Activated CD8-positive, alpha-beta T cell treated with anti-CD3 and anti-CD28 coated beads for 36 hours (primary cell): ENCODE measurements at regions not wholly inside any gene's neighbourhood (a gene's known extent, or its start where the extent isn't known, plus 50 kb on each side); places are given as distances from the start of the nearest gene placed in this dataset.

Experiments used
- ATAC-seq: fragments of 200-7000 bp; cut with Tn5 transposase; one replicate; pipeline ENCODE4 v1.10.0; 2021; ENCODE audit warnings: mild to moderate bottlenecking, moderate library complexity
- CTCF ChIA-PET: fragments of 350-600 bp; sonication (Branson Sonifier 250); formaldehyde crosslinking; loops from one replicate; lab custom pipeline; 2021; ENCODE audit warnings: antibody characterized with exemption; lab: Charles Lee
- POLR2A ChIA-PET: fragments of 350-600 bp; sonication (Branson Sonifier 250); formaldehyde crosslinking; loops from one replicate; lab custom pipeline; 2021; ENCODE audit warnings: antibody characterized with exemption; lab: Charles Lee
- DNase-seq: peaks from one replicate; pipeline ENCODE4 v3.0.0-alpha.2; 2020
- H3K27ac Mint-ChIP-seq: one replicate; pipeline ENCODE4 v1.8.0; 2021; ENCODE audit warnings: mild to moderate bottlenecking, mixed read lengths
- H3K27me3 Mint-ChIP-seq: one replicate; pipeline ENCODE4 v1.8.0; 2021; ENCODE audit warnings: mixed read lengths
- H3K36me3 Mint-ChIP-seq: one replicate; pipeline ENCODE4 v1.8.0; 2021; ENCODE audit warnings: low read depth, mixed read lengths
- H3K4me1 Mint-ChIP-seq: one replicate; pipeline ENCODE4 v1.8.0; 2021; ENCODE audit warnings: low read depth, mixed read lengths
- H3K4me3 Mint-ChIP-seq: one replicate; pipeline ENCODE4 v1.8.0; 2021; ENCODE audit warnings: mild to moderate bottlenecking, moderate library complexity, mixed read lengths
- H3K9me3 Mint-ChIP-seq: one replicate; pipeline ENCODE4 v1.8.0; 2021; ENCODE audit warnings: mixed read lengths
- intact Hi-C: fragments of 100-400 bp; cut with micrococcal nuclease; formaldehyde crosslinking; loops from one replicate; pipeline ENCODE4 v1.10.0; 2022
- TF ChIP-seq, protein P1 (sequence below): fragments of 200-600 bp; IDR thresholded peaks from one replicate; pipeline ENCODE4 v1.8.0; 2022; ENCODE audit warnings: antibody characterized with exemption, mild to moderate bottlenecking

DNA sequence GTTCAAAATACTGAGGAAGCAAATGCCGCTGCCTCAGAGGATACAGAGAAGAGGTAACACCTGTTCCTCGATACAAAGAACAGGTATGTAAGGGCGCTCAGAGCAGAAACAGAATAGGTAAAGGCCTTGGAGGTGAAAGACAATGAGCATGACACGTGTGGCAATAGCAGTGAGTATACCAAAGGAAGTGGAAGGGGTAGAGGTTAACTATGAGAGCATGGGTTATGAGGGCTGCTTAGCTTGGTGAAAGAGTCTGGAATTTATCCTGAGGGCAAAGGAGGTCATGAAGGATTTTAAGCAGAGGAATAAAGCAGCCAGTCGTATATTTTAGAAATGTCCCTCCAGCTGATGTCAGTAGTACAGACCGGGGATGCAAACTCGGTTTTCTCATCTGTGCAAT lies 269.8 kb upstream of the ZNF462 start:
- Mint-ChIP-seq H3K27ac (no peak overlapping the region), H3K4me3 (no peak overlapping the region), H3K36me3 (no peaks in the 10 kb centered on the region), H3K27me3 (no peaks in the 10 kb centered on the region), H3K4me1 (no peaks in the 10 kb centered on the region), H3K9me3 (peaks cover 2% of the 10 kb centered on the region)
- TF ChIP-seq, protein P1, sequence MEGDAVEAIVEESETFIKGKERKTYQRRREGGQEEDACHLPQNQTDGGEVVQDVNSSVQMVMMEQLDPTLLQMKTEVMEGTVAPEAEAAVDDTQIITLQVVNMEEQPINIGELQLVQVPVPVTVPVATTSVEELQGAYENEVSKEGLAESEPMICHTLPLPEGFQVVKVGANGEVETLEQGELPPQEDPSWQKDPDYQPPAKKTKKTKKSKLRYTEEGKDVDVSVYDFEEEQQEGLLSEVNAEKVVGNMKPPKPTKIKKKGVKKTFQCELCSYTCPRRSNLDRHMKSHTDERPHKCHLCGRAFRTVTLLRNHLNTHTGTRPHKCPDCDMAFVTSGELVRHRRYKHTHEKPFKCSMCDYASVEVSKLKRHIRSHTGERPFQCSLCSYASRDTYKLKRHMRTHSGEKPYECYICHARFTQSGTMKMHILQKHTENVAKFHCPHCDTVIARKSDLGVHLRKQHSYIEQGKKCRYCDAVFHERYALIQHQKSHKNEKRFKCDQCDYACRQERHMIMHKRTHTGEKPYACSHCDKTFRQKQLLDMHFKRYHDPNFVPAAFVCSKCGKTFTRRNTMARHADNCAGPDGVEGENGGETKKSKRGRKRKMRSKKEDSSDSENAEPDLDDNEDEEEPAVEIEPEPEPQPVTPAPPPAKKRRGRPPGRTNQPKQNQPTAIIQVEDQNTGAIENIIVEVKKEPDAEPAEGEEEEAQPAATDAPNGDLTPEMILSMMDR, result no peak
- DNase-seq, result no peak
- POLR2A ChIA-PET, result no interaction called here
- intact Hi-C loops, result no loop called here
- ATAC-seq, result no peak
- CTCF ChIA-PET, result no interaction called here

DNA sequence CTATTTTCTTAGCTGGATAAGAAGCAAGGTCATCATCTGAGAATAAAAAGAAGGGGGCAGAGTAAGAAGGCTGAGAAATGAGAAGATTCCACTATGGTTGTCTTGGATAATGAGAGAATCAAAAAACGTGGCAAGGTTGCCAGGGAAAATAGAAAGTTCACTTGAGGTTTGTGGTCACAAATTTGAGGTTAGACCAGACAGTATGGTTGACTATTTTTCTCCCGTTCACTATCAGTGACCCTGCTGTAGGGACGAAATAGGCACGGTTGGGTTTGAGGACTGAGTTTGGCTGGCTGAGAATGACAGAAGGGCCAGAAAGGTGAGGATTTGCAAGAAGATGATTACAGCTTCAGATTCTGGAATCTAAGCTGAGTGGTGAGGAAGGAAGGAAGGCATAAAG lies 266.0 kb upstream of the ZNF462 start:
- ChIA-PET CTCF (no interaction called here), POLR2A (interaction anchor here (0.6 kb wide), 1 partner anchor 588 kb away, joined by 3 read pairs; no protein-coding TSS in a partner anchor)
- H3K27me3 Mint-ChIP-seq, result no peaks in the 10 kb centered on the region
- H3K4me3 Mint-ChIP-seq, result no peak overlapping the region
- no peaks in the 10 kb centered on the region for H3K4me1 Mint-ChIP-seq
- intact Hi-C loops, result no loop called here
- DNase-seq, result no peak
- H3K27ac Mint-ChIP-seq, result no peak overlapping the region
- no peak for ATAC-seq
- no peaks in the 10 kb centered on the region for H3K9me3 Mint-ChIP-seq
- no peaks in the 10 kb centered on the region for H3K36me3 Mint-ChIP-seq
- TF ChIP-seq, protein P1, result no peak

DNA sequence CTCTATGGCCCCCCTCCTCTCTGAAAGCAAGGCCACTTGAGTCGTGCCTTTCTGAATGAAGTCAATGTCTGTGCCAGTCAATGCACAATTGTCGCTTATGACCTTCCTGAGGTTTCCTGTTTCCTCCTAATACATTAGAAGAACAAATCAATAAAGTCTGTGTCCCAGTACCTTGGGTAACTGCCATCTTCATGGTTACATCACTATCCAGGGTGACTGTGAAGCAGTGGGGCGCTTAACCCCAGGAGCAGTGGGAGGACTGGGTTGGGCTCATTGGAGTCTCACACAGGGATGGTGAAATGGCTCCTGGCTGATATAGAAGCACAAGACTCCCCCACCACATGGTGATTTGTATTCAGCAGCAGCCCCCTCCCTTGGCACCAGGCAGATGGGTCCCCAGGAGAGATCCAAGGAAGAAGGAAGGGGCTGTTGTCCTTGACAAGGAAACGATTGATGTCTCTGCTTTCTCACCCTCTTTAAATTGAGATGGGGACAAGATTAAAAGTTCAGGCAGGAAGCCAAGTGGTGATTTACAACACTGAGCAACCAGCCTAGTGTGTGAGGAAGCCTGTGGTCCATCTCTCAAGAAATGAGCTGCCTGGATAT lies 261.9 kb upstream of the ZNF462 start:
- ChIA-PET POLR2A (no interaction called here), CTCF (no interaction called here)
- Mint-ChIP-seq H3K27me3 (no peaks in the 10 kb centered on the region), H3K9me3 (peaks cover 5% of the 10 kb centered on the region), H3K4me1 (no peaks in the 10 kb centered on the region), H3K36me3 (no peaks in the 10 kb centered on the region), H3K4me3 (no peak overlapping the region), H3K27ac (no peak overlapping the region)
- no peak for DNase-seq
- ATAC-seq, result no peak
- intact Hi-C loops, result no loop called here
- TF ChIP-seq, protein P1, result no peak

DNA sequence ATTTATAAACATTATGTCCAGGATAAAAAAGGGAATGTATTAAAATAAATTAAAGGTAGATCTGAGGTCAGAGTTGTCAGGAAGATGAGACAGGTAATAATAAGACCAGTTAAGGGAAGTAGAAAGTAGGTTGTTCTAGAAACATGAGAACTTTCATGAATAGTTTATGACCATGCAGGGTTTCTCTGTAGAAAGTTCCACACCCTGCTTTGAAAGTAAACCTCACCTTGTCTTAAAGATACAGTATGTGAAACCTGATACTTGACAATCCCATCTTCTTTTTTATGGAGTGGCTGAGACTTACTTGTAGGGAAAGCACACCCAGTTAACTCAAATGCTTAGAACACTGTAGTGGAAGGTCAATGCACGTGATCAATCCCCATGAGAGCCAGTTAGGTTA lies 260.6 kb upstream of the ZNF462 start:
- Mint-ChIP-seq H3K4me1 (no peaks in the 10 kb centered on the region), H3K36me3 (no peaks in the 10 kb centered on the region), H3K9me3 (peaks cover 9% of the 10 kb centered on the region), H3K4me3 (no peak overlapping the region), H3K27me3 (no peaks in the 10 kb centered on the region), H3K27ac (no peak overlapping the region)
- intact Hi-C loops, result no loop called here
- no peak for DNase-seq
- ChIA-PET POLR2A (no interaction called here), CTCF (no interaction called here)
- TF ChIP-seq, protein P1, result no peak
- no peak for ATAC-seq

DNA sequence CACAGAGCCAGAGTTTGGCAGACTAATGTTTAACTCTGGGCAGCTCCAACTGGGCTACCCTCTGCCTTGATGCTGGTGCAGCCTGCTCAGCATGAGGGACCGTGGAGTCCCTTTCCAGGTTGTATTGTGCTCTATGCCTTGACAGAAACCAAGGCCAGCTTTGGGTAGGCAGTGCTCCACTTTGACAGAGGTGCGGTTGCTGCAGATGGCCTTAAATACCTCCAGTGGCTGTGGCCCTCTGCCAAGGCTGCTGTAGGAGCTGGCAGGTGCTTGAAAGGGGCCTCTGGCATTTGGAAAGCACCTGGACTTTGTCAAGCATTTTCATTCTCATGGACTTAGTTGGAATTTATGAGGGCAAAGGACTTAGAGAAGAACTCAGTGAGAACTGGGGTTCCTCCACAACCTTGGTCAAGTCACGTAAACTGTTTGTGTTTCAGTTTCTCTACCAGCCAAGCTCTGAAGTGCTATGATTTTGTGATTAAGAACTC lies 249.7 kb upstream of the ZNF462 start:
- H3K27me3 Mint-ChIP-seq, result no peaks in the 10 kb centered on the region
- intact Hi-C loops, result no loop called here
- TF ChIP-seq, protein P1, result no peak
- no peak overlapping the region for H3K4me3 Mint-ChIP-seq
- ChIA-PET POLR2A (no interaction called here), CTCF (no interaction called here)
- no peaks in the 10 kb centered on the region for H3K4me1 Mint-ChIP-seq
- no peak overlapping the region for H3K27ac Mint-ChIP-seq
- no peaks in the 10 kb centered on the region for H3K36me3 Mint-ChIP-seq
- ATAC-seq, result no peak
- H3K9me3 Mint-ChIP-seq, result no peaks in the 10 kb centered on the region
- no peak for DNase-seq
